ENCODE measurements at regions not wholly inside any gene's neighbourhood (a gene's known extent, or its start where the extent isn't known, plus 50 kb on each side); places are given as distances from the start of the nearest gene placed in this dataset.
A peak's percentile ranks its signal among the peaks of the same experiment; 100 is the strongest.
"Not testable (repeated sequence)": the region's sequence is repeated elsewhere in the genome, so short reads cannot be mapped to it uniquely, and the experiment has no call there.

DNA sequence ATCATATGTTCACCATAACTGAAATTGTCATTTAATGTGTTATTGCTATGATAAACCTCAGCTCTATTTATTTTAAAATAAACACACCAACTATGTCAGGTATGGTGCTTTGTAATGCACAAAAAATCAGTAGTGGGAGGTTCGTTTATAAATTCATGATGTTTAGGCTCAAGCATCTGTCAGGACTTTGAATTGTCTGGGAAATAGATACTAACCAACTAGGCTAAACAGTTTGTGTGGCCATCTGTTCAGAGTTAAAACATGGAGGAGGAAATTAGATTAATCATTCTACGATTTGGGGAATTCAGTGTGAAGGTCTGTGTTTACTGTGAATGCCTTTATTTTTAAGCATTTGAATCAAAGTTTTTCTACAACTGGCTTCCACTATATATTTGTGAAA lies 212.6 kb upstream of the FZD8 start:
- DNase-seq (ENCODE audit: low spot score) = no peak

DNA sequence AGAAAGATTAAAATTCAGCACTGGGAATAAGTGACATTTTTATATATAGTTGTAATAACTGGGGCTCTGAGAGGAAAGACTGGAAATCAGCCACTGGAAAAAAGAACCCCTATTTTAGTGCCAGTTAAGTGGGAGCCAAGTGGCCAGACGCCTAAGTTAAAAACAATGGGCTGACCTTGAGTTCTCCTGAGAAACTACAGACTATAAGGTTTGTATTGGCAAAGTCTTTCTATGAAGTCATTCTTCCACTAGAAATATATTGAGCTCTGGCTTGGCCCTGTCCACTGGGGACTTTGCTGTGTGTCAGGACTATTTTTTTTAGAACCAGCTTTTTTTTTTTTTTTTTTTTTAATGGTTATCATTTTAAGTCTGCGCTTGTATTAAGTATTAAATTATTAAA lies 210.6 kb upstream of the FZD8 start:
- DNase-seq (ENCODE audit: low spot score) = no peak

DNA sequence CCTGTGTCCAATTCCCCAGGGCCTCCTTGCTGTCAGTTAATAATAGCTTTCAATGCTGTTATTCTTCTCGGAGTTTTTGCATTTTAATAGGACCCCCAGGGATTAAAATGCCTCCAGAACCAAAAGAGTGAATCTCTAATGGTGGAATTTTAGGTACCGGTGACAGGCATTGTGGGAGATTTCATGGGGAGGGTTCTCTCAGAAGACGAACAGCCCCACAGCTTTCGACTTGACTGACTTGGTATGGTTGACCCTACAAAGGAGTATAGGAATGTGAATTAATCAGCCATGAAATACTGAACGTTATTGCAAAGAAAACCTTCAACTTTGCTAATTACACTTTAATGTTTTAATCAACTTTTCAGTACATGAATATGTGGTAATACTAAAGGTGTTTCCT lies 206.3 kb upstream of the FZD8 start:
- DNase-seq (ENCODE audit: low spot score) = no peak

DNA sequence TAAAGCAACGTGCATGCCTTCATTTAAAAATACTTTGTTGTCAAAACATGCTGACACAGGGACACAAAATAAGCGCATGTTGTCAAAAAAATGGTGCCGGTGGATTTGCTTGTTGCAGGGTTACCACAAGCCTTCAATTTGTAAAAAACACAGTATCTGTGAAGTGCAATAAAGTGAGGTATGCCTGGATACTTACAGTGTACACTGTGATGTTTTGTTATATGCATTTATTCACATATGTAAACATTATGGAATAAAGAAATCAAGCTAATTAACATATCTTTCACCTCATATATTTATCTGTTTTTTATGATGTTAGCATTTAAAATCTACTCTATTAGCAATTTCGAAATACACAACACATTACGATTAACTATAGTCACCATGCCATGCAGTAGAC lies 202.6 kb upstream of the FZD8 start:
- DNase-seq (ENCODE audit: low spot score) = no peak

DNA sequence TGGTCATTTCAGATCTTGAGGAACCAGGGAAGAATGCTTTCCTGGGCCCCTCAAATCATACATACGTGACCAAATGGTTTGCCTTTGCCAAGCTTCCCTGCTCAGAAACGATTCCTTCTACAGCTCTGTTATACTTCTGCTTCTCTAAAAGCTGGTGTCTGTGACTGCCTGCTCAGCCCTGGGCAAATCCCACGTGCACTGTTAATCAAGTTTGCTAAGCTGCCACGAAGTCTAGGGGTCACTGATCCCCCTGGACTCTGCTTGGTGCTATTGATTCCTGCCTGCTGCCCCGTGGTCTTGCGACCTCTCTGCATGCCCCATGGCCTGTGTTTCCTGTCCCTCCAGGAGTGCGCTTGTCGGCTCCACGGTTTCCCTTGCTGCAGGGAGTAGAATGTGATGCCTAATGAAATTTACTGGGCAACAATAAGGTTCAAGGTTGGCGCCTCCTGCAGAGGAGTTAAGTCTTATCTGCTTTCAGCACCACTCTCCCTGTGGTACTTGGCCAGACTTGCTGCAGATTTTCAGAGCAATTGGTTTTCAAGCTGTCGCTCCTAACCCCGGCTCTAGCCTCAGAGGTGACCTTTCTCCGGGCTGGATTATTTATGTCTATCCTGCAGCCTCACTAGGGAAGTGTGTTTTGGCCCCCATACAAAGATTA lies 201.6 kb upstream of the FZD8 start:
- DNase-seq (ENCODE audit: low spot score) = no peak

DNA sequence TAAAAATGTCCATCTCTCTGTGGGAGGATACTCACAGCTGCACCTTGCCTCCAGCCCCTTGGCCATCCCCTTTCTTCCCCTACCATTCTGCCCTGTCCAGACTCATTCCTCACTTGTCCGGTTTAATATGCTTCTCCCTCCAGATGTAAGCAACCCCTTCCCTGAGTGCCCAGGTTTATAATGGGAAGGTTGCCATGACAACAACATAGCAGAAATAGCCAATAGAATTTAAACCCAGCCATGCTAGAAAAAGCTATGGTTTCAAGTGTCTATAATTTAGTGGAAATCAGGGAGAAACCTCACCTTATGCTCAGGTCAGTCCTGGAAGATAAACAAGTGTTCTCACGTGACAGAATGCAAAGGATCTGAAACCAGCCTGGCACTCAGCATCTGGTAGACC lies 196.0 kb upstream of the FZD8 start:
- no peak for DNase-seq (ENCODE audit: low spot score)

DNA sequence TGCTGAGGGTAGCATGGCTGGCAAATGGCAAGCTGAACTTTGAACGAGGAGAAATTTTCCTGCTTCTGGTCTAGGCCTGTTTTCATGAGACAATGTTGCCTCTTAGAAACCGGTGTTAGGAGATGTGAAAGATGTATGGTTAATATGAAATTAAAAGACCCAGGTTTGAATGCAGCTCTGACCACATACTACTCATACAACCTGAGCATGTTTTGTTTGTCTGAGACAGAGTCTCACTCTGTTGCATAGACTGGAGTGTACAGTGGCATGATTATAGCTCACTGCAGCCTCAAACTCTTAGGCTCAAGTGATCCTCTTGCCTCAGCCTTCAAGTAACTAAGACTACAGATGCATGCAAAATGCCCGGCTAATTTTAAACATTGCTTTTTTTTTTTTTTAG lies 193.4 kb upstream of the FZD8 start:
- DNase-seq (ENCODE audit: low spot score) = no peak

DNA sequence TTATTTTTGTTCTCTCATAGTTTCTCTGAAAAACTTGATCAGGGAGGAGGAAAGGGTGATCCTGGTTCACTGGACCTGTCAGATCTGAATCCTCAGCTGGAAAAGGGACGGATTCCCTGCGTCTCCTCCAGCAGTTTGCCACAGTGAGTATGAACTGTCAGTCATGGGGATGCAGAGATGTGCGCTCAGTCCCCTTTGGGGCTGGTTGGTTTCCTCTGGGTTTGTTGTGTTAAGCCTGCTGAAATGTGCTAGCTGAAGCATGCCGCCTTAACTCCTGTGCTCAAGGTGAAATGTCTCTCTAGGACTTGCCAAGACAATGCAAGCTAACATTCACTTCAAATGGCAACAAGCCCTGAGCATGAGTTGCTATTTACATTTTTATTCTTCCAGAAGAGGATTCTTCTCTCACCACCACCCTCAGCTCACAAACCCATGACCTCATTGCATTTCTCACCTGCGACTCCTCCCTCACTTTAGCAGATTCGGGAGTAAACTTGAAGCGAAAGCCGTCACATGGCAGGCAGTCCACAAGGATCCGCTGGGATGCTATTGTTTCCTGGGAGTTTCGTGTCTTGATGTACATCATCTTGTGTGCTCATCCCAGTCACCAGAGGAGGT lies 192.9 kb upstream of the FZD8 start:
- DNase-seq (ENCODE audit: low spot score) = no peak

DNA sequence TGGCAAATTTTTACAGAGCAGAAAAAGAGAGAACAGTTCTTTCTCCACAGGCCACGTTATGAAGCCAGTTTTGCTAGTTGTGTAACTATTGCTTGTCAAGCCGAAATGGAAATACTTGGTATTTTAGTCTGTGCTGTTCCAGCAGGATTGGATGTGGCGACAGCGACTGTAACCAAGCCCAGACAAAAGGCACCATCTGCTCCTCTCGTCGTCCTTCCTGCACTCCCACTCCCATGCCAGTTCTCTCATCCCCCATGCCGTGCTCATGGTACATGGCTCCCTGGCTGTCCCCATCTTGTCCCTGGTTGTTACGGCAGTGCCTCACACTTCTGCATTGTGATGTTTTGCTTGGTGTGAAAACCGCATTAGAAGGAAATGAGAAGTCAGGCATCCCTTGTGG lies 185.7 kb upstream of the FZD8 start:
- no peak for DNase-seq (ENCODE audit: low spot score)

DNA sequence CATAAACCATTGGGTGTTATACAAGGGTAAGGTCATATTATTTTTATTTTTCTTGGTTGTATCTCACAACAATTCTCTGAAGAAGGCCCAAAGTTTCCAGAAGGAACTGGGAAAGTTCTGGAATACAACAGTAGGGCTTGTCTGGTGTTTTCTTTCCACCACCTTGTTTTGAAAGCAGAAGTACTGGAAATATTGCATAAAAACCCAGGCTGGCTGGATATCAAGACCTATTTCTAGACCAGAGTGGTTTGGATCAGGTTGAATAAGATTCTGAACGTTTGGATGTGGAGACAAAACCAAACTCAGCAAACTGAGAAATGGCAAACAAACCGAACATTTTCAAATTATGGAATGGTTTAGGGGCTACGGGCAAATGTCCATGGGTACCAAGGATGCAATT lies 182.6 kb upstream of the FZD8 start:
- no peak for DNase-seq (ENCODE audit: low spot score)

DNA sequence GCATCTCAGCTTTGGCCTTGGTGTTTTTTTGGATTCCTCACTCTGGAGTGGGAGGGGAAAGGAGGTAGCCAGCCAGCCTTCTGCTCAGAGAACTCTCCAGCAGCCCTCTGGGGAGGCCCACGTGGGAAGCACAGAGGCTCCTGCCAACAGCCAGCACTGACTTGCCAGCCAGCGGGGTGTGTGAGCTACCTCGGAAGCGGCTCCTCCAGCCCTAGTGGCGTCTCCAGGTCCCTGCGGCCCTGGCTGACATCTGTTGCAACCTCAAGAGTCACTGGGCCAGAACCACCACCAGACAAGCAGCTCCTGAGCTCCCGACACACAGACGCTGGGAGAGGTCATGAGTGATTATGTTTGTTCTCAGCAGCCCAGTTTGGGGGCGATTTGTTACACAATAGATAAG lies 180.2 kb upstream of the FZD8 start:
- DNase-seq (ENCODE audit: low spot score) = peak; percentile 79

DNA sequence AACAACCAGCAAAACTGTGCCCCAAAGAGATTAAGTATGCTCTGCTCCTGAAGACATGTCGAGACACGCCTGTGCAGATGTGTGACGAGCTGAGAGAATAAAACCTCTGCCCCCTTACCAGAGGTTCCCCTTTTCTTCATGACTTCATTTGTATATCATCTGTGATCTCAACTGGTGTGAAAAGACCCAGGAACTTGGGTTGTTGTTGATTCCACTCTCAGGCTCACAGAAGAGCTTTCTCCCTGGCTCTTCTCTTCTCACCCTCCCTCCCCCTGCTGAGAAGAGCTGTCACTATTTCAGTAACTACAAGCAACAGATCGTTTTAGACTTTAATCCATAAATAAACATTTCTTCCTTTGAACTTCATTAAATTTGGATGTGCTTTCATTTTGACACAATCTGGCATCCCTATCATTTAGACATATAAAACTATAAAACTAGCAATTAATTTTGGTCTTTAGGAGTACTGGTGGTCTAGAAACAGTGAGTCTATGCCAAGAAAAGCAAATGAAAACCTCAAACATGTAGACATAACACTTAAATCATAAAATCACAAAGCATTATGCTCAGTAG lies 179.3 kb upstream of the FZD8 start:
- DNase-seq (ENCODE audit: low spot score) = no peak

DNA sequence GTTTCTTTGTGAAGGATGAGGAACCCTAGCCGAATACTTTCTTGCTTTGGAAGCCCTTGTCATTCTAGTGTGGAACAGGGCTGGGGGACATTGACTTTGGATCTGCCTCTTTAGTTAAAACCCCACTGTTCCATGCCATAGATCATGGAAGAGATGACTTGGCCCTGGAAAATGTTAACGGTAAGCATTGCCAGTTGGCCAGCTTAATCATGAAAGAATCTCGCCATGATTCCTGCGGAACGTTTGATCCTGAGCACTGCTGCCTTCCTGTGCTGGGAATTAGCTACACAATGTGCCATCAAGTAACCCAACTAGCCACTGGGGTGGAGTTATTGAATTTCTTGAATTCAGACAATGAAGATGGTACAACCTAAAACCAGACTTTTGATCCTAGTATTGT lies 177.6 kb upstream of the FZD8 start:
- no peak for DNase-seq (ENCODE audit: low spot score)

DNA sequence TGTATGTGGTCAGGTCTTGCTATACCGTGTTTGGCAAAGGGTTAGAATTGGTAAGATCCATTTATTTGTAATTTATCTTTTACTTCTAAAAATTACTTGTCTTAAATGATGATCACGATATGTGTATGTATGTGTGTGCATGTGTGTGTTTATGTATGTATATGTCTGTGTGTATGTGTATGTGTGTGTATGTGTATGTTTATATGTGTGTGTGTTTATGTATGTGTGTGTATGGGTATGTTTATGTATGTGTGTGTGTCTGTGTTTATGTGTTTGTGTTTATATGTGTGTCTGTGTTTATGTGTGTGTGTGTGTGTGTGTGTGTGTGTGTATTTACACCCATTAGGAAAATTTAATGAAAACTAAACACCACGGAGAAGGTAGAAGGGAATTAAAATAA lies 176.9 kb upstream of the FZD8 start:
- no peak for DNase-seq (ENCODE audit: low spot score)

DNA sequence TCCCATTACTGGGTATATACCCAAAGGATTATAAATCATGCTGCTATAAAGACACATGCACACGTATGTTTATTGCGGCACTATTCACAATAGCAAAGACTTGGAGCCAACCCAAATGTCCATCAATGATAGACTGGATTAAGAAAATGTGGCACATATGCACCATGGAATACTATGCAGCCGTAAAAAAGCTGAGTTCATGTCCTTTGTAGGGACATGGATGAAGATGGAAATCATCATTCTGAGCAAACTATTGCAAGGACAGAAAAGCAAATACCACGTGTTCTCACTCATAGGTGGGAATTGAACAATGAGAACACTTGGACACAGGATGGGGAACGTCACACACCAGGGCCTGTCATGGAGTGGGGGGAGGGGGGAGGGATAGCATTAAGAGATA lies 175.0 kb upstream of the FZD8 start:
- DNase-seq (ENCODE audit: low spot score) = not testable (repeated sequence)

DNA sequence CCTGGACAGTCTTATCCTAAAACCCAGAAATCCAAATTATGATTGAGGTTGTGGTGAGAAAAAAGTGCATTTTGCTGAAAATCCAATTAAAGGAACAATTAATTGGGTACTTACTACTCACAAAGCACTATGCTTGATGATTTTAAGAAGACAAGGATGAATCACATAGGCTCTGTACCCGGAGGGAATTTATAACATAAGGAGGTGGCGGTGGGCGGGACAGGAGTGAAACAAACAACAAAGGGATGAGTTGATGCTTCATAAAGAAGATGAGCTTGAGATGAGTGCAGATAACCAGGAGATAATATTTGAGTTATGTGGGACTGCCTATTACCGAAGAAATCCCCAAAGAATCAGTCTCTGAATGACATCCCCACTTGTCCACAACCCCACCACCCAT lies 171.1 kb upstream of the FZD8 start:
- no peak for DNase-seq (ENCODE audit: low spot score)

DNA sequence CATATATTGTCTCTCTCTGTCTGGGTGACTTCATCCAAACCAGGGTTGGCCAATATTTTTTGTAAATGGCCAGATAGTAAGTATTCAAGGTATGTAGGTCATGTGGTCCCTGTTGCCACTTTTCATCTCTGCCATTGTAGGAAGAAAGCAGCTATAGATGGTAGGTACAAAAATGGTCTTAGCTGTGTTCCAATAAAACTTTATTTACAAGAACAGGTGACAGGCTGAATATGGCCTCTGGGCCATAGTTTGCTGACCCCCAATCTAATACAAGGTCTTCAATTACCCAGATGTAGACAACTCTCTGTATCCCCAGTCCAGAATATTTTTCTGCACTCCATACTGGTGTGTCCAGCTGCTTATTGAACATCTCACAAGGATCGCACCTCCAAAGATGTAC lies 166.2 kb upstream of the FZD8 start:
- DNase-seq (ENCODE audit: low spot score) = no peak

DNA sequence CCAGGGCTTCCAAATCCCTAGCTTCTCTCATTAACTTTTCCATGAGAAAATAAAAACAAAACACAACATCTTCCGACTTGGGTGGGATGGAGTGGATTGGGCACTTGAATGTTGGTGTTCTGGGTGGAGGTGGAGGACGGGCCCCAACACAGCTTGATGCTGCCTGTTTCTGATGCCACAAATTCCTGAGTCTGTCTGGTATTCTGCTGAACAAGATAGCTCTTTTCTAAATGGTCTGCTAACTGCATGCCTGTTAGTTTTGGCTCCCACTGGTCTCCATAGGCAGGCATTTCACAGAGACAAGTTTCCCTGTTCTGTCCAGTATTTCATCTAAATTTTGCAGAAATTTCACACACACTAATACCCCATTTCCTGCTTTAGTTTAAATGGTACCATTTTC lies 160.9 kb upstream of the FZD8 start:
- no peak for DNase-seq (ENCODE audit: low spot score)

DNA sequence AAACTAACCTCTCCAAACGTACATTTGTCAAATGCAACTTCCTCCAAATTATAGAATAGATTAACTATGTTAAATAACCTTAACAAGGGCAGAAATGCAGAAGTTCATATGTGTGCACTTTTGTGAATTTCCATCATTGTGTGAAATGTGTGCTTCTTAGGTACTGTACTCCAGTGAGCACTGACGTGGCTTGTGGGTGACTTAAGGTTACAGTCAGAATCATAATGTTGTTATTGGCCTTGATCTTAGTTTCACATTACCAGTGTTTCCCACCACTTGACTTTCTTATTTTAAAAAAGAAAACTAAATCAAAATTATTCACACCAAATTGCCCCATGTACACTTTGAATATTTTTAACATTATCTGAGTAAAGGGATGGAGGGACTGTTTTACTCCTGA lies 155.1 kb upstream of the FZD8 start:
- DNase-seq (ENCODE audit: low spot score) = no peak

DNA sequence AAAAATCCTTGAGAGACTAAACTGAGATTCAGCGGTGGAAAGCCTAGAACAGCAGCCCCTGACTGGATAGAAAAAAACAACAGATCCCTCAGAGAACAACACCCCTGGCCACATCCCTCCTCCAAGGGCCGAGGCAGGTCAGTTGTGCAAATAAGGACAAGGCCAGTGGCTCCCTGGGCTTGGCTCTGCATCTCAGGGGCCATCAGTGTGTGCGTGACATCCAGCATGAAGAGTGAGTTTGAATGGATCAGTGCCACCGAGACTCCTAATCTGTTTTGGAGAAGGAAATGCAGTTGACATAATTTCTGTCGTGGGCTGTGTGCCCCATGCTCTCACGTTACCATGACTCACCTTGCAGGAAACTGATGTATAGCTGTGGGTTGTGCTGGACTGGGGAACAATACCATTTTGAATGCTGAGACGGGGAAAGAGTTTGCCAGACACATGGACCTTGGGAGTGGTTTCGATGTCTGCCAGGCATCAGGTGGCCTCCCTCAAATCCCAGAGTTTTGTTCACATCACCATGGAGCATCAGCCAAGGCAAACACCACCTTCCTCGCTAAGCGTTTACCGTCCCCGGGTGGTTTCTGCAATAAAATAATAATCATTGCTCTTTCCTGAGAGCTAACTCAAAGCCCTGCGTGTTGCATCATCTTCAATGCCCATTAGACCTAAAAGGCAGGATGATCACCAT lies 153.2 kb upstream of the FZD8 start:
- DNase-seq (ENCODE audit: low spot score) = no peak

DNA sequence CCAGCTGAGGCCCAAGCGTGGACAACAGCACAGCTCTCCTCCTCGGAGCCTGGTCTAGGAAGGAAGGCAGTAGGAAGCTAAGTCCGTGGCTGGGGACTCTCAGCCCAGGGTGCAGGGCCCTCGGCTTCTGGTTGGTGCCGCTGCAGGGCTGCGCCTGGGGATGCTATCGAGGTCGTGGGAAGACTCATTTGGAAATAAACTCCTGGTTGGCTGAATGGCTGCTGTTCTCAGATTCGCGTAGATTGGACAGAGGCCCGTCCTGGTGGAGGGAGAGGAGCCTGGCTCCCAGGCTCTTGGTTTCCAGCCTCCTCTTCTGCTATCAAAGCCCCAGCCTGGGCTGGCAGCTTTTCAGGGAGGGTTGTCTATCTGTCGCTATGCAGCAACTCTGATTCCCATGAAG lies 152.6 kb upstream of the FZD8 start:
- DNase-seq (ENCODE audit: low spot score) = no peak

DNA sequence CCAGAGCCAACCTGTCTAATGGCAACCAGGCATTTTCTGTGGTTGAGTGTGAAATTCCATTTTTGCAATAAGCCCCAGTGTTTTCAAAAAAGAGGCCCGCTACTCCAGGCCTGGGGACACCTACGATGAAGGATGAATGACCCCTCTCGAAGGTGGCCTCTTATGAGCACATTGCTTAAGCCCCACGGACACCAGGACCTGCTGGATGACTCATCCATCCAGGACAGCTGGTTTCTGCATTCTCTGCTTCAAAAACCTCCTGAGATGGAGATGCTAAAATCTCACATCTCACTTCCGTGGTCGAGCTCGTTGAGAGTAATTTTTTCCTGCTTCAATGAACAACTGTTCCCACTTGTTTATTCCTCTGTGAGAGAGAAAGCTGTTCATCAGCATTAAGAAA lies 150.2 kb upstream of the FZD8 start:
- DNase-seq (ENCODE audit: low spot score) = no peak

DNA sequence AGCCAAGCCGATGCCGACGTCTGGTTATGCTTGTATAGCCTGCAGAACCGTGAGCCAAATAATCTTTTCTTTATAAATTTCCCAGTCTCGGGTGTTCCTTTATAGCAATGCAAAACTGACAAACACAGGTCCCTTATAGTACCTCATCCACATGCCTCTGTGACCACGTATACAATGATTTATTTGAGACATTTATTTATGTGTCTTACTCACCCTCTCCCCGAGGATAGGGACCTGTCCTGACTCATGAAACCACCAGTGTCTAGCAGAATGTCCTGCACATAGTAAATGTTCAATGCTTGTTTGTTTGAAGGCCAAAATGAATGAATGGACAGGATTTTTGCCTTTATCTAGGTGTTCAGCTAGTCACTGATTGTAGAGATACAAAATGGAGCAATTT lies 147.9 kb upstream of the FZD8 start:
- DNase-seq (ENCODE audit: low spot score) = peak; percentile 55

DNA sequence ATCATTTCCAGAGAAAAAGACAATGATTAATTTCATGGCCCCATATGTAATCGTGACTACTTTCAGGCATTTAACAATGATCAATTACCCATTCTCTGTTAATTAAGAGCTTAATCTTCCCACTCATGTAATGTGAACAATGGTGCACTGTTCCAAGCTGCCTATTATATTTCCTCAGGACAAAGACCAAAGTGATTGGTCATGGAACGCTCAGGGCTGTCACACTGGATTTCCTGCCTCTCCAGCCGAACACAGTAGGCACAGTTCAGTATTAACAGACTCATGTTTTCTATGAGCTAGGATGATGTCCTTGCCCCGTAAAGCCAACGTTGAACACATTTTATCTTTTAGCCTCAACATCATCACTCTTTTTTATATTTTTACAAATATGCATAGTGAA lies 142.7 kb upstream of the FZD8 start:
- DNase-seq (ENCODE audit: low spot score) = no peak

All from AG08395 (cell line).